NCI-H345 treated with DMSO at 0.1 percent for 48 hours (cell line): ENCODE measurements at regions not wholly inside any gene's neighbourhood (a gene's known extent, or its start where the extent isn't known, plus 50 kb on each side); places are given as distances from the start of the nearest gene placed in this dataset.

Experiments
- DNase-seq: peaks from one replicate; lab custom pipeline; 2025; ENCODE audit not compliant: unreplicated experiment; lab: John Stamatoyannopoulos, UW

- DNase-seq: no peak
Observed at GRCh38 chr11:133697603-133698180, 147.6 kb downstream of the SPATA19 start.

- DNase-seq: no peak
Observed at GRCh38 chr11:133697161-133697560, 148.2 kb downstream of the SPATA19 start.

GRCh38 chr11:133695387-133695786 lies 149.9 kb downstream of the SPATA19 start:
- DNase-seq: no peak

GRCh38 chr11:133694701-133695100 lies 150.6 kb downstream of the SPATA19 start:
- DNase-seq: no peak

- no peak for DNase-seq
Observed at GRCh38 chr11:133693110-133693509, 152.2 kb downstream of the SPATA19 start.

GRCh38 chr11:133692126-133692934 lies 153.0 kb downstream of the SPATA19 start:
- no peak for DNase-seq

GRCh38 chr11:133687781-133688180 lies 155.5 kb upstream of the OPCML start:
- no peak for DNase-seq

- no peak for DNase-seq
Observed at GRCh38 chr11:133681901-133682300, 149.6 kb upstream of the OPCML start.

- no peak for DNase-seq
Observed at GRCh38 chr11:133679896-133680295, 147.6 kb upstream of the OPCML start.

GRCh38 chr11:133678191-133678590 lies 145.9 kb upstream of the OPCML start:
- no peak for DNase-seq

GRCh38 chr11:133677387-133677786 lies 145.1 kb upstream of the OPCML start:
- no peak for DNase-seq

GRCh38 chr11:133676265-133676664 lies 144.0 kb upstream of the OPCML start:
- no peak for DNase-seq

- no peak for DNase-seq
Observed at GRCh38 chr11:133669371-133670053, 137.2 kb upstream of the OPCML start.

- no peak for DNase-seq
Observed at GRCh38 chr11:133663135-133663985, 131.1 kb upstream of the OPCML start.

- DNase-seq: no peak
Observed at GRCh38 chr11:133661846-133662245, 129.5 kb upstream of the OPCML start.

GRCh38 chr11:133660202-133660568 lies 127.9 kb upstream of the OPCML start:
- no peak for DNase-seq

GRCh38 chr11:133659538-133660201 lies 127.4 kb upstream of the OPCML start:
- no peak for DNase-seq

- no peak for DNase-seq
Observed at GRCh38 chr11:133657054-133657453, 124.8 kb upstream of the OPCML start.

- DNase-seq: no peak
Observed at GRCh38 chr11:133656082-133656635, 123.9 kb upstream of the OPCML start.

GRCh38 chr11:133654630-133655212 lies 122.4 kb upstream of the OPCML start:
- no peak for DNase-seq
